HG03565 (cell line): ENCODE measurements at regions not wholly inside any gene's neighbourhood (a gene's known extent, or its start where the extent isn't known, plus 50 kb on each side); places are given as distances from the start of the nearest gene placed in this dataset.
"Not testable (repeated sequence)": the region's sequence is repeated elsewhere in the genome, so short reads cannot be mapped to it uniquely, and the experiment has no call there.

Experiments
- ATAC-seq: cut with Tn5 transposase; IDR thresholded peaks from one replicate; pipeline ENCODE4 v1.9.1; 2021; ENCODE audit warnings: mild to moderate bottlenecking, moderate library complexity; ENCODE audit not compliant: unreplicated experiment

DNA sequence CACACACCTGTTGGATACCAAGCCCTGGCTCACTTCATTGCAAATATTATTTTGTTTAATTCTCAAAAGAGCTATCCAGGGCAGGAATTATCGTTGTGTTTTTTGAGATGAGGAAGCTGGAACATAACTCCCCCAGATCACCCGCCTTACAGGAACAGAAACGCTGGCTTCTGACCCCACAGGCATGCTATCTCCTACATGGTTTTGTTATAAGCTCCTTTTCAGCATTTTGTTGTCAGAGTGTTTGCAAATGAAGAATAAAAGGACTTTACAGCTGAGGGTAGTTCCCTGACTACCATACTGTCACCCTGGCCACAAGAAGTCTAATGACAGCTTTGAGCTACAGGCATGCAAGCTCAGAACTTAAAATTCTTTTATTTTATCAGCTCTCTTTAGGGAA is 62.0 kb upstream of the MRPS9 start:
- no peak for ATAC-seq

DNA sequence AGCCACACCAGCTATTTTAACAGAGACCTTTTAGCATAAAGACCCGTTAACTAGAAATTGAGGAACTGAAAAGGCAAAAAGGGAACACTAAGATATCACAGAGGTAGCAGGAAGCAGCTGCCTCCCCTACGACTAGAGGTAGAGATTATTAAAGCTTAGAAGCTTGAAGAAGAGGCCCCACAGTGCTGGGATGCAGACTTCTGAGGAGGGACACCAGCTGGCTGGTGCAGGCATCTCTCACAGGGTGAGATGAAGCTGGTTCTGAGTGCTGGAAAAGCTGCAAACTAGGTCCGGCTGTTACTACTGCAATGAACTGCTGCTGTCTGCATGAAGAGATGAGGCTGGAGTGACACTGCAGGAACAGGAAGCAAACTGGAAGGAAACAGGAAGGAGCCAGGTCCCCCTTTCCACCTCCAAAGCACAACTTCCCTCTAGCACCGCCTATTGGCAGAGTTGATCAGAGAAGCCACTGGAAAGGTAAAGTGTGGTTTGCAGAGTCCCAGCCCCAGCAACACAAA is 61.2 kb upstream of the MRPS9 start:
- peak; percentile 90 for ATAC-seq

- ATAC-seq = no peak
Measured at GRCh38 chr2:104977958-104978357, 59.9 kb upstream of the MRPS9 start.

DNA sequence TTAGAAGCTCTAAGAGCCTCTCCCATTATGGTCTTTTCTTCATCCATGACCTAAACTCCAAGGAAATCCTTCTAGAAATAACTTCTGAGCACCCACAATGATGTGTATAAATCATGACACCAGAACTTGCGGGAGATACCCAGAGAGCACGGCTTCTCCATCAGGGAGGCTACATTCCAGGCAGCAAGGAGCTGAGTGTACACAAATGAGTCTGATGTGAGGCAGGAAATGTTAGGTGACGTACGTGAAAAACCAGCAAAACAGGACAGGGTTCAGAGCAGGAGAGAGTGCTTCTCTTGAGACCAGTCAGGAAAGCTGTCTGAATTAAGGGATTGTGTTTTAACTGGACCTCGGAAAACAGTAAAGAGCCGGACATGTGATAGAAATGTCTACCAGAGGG is 58.1 kb upstream of the MRPS9 start:
- not testable (repeated sequence) for ATAC-seq

DNA sequence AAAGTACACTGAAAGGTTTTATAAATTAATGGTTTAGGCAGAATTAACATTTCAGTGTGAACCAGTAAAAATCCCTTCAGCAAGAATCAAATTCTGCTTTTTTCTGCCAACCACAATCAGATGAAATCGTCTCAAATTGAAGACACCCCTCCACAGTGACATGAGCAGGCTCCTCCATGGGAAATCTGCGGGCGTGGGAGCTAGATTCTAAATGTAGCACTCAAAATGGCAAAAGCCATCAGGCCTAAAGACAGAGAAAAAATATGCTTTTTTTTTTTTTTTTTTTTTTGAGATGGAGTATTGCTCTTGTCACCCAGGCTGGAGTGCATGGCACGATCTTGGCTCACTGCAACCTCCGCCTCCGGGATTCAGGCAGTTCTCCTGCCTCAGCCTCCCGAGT is 55.8 kb upstream of the MRPS9 start:
- ATAC-seq = no peak
